ENCODE measurements at regions not wholly inside any gene's neighbourhood (a gene's known extent, or its start where the extent isn't known, plus 50 kb on each side); places are given as distances from the start of the nearest gene placed in this dataset.

DNA sequence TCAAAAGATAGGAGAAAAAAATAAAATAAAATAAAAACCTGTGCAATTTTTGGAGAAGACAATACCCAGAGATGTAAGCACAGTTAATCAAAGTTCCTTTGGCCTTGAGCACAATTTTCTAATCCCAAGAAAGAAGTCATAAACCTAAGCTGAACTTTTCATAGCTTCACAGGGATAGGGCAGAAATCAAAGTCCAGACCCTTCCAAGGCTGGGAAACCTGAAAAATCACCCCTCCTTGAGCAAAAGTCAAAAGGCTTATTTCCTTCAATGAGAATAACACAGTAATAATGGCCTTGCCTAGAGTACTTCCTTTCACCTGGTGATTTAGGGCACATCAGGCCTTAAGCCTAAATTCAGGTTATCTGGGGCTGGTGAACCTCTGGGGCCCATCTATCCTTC lies 415.0 kb upstream of the BTBD3 start:
- Histone ChIP-seq H3K79me2 (replicated peaks; ENCODE audit: insufficient read depth) (no peaks in the 10 kb centered on the region), H3K9me2 (ENCODE audit: insufficient read depth) (peaks cover 9% of the 10 kb centered on the region), H3K4me2 (no peak overlapping the region), H3K27me3 (ENCODE audit: insufficient read depth) (no peaks in the 10 kb centered on the region), H3K36me3 (ENCODE audit: insufficient read depth) (no peaks in the 10 kb centered on the region), H2AFZ (0 out of 2 replicates have a peak overlapping the region, but pooled peaks have one; percentile 19), H3K4me1 (ENCODE audit: insufficient read depth) (peaks cover 2% of the 10 kb centered on the region; the same call in 1 of the 2 replicates), H3F3A (replicated peaks; ENCODE audit: low read depth) (no peaks in the 10 kb centered on the region), H3K27ac (ENCODE audit: low read depth) (no peak overlapping the region), H4K20me1 (replicated peaks; ENCODE audit: insufficient read depth) (no peaks in the 10 kb centered on the region), H3K4me3 (no peak overlapping the region)
- no peak overlapping the region for H3K4me3 Mint-ChIP-seq
- no peak for DNase-seq (ENCODE audit: low spot score)
- H3K4me1 Mint-ChIP-seq, result peaks cover 12% of the 10 kb centered on the region
- peaks cover 10% of the 10 kb centered on the region for H3K36me3 Mint-ChIP-seq (ENCODE audit: low read depth)
- ATAC-seq, result no peak
- H3K9me3 Mint-ChIP-seq, result 0 out of 3 replicates have a peak, but pooled peaks cover 2% of the 10 kb centered on the region
- H3K27ac Mint-ChIP-seq, result no peak overlapping the region
- H3K27me3 Mint-ChIP-seq (ENCODE audit: insufficient read depth, low read depth, poor library complexity), result peaks cover 4% of the 10 kb centered on the region
- TF ChIP-seq JUNB (IDR thresholded peaks at IDR 0.05; ENCODE audit: unreplicated experiment), result no peak
- no peak for TF ChIP-seq CREB1 (CRISPR knock-in tag; IDR thresholded peaks at IDR 0.05; ENCODE audit: low read depth)
- TF ChIP-seq POLR2AphosphoS5 (IDR thresholded peaks at IDR 0.05; ENCODE audit: low read depth), result no peak
- TF ChIP-seq, protein P1, sequence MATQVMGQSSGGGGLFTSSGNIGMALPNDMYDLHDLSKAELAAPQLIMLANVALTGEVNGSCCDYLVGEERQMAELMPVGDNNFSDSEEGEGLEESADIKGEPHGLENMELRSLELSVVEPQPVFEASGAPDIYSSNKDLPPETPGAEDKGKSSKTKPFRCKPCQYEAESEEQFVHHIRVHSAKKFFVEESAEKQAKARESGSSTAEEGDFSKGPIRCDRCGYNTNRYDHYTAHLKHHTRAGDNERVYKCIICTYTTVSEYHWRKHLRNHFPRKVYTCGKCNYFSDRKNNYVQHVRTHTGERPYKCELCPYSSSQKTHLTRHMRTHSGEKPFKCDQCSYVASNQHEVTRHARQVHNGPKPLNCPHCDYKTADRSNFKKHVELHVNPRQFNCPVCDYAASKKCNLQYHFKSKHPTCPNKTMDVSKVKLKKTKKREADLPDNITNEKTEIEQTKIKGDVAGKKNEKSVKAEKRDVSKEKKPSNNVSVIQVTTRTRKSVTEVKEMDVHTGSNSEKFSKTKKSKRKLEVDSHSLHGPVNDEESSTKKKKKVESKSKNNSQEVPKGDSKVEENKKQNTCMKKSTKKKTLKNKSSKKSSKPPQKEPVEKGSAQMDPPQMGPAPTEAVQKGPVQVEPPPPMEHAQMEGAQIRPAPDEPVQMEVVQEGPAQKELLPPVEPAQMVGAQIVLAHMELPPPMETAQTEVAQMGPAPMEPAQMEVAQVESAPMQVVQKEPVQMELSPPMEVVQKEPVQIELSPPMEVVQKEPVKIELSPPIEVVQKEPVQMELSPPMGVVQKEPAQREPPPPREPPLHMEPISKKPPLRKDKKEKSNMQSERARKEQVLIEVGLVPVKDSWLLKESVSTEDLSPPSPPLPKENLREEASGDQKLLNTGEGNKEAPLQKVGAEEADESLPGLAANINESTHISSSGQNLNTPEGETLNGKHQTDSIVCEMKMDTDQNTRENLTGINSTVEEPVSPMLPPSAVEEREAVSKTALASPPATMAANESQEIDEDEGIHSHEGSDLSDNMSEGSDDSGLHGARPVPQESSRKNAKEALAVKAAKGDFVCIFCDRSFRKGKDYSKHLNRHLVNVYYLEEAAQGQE (IDR thresholded peaks at IDR 0.05; ENCODE audit: unreplicated experiment), result no peak
- TF ChIP-seq, protein P2, sequence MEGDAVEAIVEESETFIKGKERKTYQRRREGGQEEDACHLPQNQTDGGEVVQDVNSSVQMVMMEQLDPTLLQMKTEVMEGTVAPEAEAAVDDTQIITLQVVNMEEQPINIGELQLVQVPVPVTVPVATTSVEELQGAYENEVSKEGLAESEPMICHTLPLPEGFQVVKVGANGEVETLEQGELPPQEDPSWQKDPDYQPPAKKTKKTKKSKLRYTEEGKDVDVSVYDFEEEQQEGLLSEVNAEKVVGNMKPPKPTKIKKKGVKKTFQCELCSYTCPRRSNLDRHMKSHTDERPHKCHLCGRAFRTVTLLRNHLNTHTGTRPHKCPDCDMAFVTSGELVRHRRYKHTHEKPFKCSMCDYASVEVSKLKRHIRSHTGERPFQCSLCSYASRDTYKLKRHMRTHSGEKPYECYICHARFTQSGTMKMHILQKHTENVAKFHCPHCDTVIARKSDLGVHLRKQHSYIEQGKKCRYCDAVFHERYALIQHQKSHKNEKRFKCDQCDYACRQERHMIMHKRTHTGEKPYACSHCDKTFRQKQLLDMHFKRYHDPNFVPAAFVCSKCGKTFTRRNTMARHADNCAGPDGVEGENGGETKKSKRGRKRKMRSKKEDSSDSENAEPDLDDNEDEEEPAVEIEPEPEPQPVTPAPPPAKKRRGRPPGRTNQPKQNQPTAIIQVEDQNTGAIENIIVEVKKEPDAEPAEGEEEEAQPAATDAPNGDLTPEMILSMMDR (conservative IDR thresholded peaks at IDR 0.05; ENCODE audit: low read depth in 2 of 2), result no peak
- TF ChIP-seq, protein P3, sequence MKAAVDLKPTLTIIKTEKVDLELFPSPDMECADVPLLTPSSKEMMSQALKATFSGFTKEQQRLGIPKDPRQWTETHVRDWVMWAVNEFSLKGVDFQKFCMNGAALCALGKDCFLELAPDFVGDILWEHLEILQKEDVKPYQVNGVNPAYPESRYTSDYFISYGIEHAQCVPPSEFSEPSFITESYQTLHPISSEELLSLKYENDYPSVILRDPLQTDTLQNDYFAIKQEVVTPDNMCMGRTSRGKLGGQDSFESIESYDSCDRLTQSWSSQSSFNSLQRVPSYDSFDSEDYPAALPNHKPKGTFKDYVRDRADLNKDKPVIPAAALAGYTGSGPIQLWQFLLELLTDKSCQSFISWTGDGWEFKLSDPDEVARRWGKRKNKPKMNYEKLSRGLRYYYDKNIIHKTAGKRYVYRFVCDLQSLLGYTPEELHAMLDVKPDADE (IDR thresholded peaks at IDR 0.05), result no peak
- no peak for TF ChIP-seq NANOG (IDR thresholded peaks at IDR 0.05; ENCODE audit: borderline replicate concordance)
- TF ChIP-seq STAT1 (IDR thresholded peaks at IDR 0.05; ENCODE audit: unreplicated experiment), result no peak
- TF ChIP-seq ZNF331 (CRISPR knock-in tag; IDR thresholded peaks at IDR 0.05; ENCODE audit: low read depth), result no peak
- no peak for TF ChIP-seq EZH2phosphoT487 (IDR thresholded peaks at IDR 0.05; ENCODE audit: unreplicated experiment)
- TF ChIP-seq, protein P4, sequence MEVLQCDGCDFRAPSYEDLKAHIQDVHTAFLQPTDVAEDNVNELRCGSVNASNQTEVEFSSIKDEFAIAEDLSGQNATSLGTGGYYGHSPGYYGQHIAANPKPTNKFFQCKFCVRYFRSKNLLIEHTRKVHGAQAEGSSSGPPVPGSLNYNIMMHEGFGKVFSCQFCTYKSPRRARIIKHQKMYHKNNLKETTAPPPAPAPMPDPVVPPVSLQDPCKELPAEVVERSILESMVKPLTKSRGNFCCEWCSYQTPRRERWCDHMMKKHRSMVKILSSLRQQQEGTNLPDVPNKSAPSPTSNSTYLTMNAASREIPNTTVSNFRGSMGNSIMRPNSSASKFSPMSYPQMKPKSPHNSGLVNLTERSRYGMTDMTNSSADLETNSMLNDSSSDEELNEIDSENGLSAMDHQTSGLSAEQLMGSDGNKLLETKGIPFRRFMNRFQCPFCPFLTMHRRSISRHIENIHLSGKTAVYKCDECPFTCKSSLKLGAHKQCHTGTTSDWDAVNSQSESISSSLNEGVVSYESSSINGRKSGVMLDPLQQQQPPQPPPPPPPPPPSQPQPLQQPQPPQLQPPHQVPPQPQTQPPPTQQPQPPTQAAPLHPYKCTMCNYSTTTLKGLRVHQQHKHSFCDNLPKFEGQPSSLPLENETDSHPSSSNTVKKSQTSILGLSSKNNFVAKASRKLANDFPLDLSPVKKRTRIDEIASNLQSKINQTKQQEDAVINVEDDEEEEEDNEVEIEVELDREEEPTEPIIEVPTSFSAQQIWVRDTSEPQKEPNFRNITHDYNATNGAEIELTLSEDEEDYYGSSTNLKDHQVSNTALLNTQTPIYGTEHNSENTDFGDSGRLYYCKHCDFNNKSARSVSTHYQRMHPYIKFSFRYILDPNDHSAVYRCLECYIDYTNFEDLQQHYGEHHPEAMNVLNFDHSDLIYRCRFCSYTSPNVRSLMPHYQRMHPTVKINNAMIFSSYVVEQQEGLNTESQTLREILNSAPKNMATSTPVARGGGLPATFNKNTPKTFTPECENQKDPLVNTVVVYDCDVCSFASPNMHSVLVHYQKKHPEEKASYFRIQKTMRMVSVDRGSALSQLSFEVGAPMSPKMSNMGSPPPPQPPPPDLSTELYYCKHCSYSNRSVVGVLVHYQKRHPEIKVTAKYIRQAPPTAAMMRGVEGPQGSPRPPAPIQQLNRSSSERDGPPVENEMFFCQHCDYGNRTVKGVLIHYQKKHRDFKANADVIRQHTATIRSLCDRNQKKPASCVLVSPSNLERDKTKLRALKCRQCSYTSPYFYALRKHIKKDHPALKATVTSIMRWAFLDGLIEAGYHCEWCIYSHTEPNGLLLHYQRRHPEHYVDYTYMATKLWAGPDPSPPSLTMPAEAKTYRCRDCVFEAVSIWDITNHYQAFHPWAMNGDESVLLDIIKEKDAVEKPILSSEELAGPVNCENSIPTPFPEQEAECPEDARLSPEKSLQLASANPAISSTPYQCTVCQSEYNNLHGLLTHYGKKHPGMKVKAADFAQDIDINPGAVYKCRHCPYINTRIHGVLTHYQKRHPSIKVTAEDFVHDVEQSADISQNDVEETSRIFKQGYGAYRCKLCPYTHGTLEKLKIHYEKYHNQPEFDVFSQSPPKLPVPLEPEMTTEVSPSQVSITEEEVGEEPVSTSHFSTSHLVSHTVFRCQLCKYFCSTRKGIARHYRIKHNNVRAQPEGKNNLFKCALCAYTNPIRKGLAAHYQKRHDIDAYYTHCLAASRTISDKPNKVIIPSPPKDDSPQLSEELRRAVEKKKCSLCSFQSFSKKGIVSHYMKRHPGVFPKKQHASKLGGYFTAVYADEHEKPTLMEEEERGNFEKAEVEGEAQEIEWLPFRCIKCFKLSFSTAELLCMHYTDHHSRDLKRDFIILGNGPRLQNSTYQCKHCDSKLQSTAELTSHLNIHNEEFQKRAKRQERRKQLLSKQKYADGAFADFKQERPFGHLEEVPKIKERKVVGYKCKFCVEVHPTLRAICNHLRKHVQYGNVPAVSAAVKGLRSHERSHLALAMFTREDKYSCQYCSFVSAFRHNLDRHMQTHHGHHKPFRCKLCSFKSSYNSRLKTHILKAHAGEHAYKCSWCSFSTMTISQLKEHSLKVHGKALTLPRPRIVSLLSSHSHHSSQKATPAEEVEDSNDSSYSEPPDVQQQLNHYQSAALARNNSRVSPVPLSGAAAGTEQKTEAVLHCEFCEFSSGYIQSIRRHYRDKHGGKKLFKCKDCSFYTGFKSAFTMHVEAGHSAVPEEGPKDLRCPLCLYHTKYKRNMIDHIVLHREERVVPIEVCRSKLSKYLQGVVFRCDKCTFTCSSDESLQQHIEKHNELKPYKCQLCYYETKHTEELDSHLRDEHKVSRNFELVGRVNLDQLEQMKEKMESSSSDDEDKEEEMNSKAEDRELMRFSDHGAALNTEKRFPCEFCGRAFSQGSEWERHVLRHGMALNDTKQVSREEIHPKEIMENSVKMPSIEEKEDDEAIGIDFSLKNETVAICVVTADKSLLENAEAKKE (CRISPR knock-in tag; IDR thresholded peaks at IDR 0.05), result no peak
- no peak for TF ChIP-seq EZH2 (IDR thresholded peaks at IDR 0.05; ENCODE audit: low read depth, unreplicated experiment)

Measured in GM23338 (cell line).